ENCODE measurements at regions not wholly inside any gene's neighbourhood (a gene's known extent, or its start where the extent isn't known, plus 50 kb on each side); places are given as distances from the start of the nearest gene placed in this dataset.

GRCh38 chr11:42244376-42244775, 784.9 kb upstream of the LRRC4C start:
- Histone ChIP-seq H3K4me1 (no peaks in the 10 kb centered on the region), H3K36me3 (no peaks in the 10 kb centered on the region), H3K4me3 (no peak overlapping the region), H3K9me3 (peaks cover 0 to 11% (median 5%) of the 10 kb centered on the region in 3 donors), H3K27ac (no peak overlapping the region), H3K27me3 (no peaks in the 10 kb centered on the region)
- no peak for DNase-seq
- 75 to 88% methylated on average over 1 of the region's 1 CpG for WGBS, 2 donors
- TF ChIP-seq POLR2A (IDR thresholded peaks at IDR 0.05) (no peak), CTCF (IDR thresholded peaks at IDR 0.05) (no peak)
- intact Hi-C loops (cut with DNase I): no loop called here

DNA sequence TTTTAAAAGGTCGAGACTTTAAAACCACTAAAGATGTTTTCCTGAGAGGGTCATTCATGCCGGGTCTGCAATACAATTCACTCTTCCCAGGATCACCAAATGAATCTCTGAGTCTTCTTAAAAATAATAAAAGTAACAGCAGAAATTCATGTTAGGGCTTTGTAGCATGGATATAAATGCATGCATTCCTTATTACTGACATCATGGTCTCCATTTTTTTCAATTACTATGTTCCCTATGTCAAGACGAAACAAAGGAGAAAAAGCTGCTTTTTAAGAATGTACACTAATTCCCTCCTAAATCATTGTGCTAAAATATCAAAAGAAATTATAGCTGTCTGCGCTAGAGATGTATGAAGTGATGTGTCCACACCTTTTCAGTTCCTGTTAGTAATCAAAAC, 789.9 kb upstream of the LRRC4C start:
- WGBS, 2 donors: 47 to 55% methylated on average over 4 of the region's 4 CpGs

DNA sequence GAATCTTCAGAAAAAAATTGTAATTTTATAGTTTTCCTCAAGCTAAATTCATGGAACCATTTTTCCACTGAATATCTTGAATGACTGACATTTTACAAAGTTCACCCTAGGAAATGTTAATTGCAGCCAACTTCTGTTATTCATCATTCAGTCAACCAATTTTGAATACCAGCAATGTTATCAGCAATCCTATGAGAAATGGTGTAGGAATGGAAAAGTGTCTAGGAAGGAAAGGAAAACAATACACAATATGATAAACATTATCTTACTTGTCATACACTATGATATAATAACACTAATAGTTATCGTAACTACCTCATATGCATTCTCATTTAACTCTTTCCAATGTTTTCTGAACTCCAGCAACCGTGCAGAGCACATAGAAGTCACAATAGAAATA, 790.5 kb upstream of the LRRC4C start:
- Histone ChIP-seq H3K4me1 (no peaks in the 10 kb centered on the region), H3K27ac (no peak overlapping the region), H3K4me3 (no peak overlapping the region), H3K36me3 (no peaks in the 10 kb centered on the region), H3K9me3 (peaks cover 0 to 11% (median 8%) of the 10 kb centered on the region in 3 donors), H3K27me3 (no peaks in the 10 kb centered on the region)
- no peak for DNase-seq
- intact Hi-C loops (cut with DNase I): no loop called here
- no peak for TF ChIP-seq CTCF (IDR thresholded peaks at IDR 0.05)
- 64 to 80% methylated on average over 2 of the region's 2 CpGs for WGBS, 2 donors

More for the DNA sequence above, 789.9 kb upstream of the LRRC4C start:
- Histone ChIP-seq H3K27me3 (no peaks in the 10 kb centered on the region), H3K9me3 (peaks cover 0 to 11% (median 8%) of the 10 kb centered on the region in 3 donors), H3K4me3 (no peak overlapping the region), H3K27ac (no peak overlapping the region), H3K36me3 (no peaks in the 10 kb centered on the region), H3K4me1 (no peaks in the 10 kb centered on the region)
- intact Hi-C loops (cut with DNase I): no loop called here
- TF ChIP-seq POLR2A (IDR thresholded peaks at IDR 0.05) (no peak), CTCF (IDR thresholded peaks at IDR 0.05) (no peak)
- no peak for DNase-seq

DNA sequence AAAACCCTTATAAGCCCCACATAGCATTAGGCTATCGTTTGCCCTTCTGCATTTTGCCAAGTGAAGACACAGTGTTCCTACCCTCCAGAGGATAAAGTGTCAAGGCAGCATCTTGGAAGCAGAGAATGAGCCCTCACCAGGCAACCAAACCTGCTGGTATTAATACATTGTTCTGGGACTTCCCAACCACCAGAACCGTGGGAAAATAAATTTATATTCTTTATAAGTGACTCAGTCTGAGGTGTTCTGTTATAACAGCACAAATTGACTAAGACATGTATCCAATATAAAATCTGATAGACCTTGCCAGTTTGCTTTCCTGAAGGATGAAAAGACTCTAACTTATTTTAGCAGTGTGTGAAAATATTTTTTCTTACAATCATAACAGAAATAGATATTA, 792.5 kb upstream of the LRRC4C start:
- H3K27me3 ChIP-seq: no peaks in the 10 kb centered on the region
- no peak overlapping the region for H3K4me3 ChIP-seq
- intact Hi-C loops (cut with DNase I): no loop called here
- 42 to 54% methylated on average over 2 of the region's 2 CpGs for WGBS, 2 donors
- H3K27ac ChIP-seq: no peak overlapping the region
- TF ChIP-seq POLR2A (IDR thresholded peaks at IDR 0.05) (no peak), CTCF (IDR thresholded peaks at IDR 0.05) (no peak)
- no peaks in the 10 kb centered on the region for H3K36me3 ChIP-seq
- peaks cover 0 to 11% (median 8%) of the 10 kb centered on the region in 3 donors for H3K9me3 ChIP-seq
- DNase-seq: no peak
- H3K4me1 ChIP-seq: no peaks in the 10 kb centered on the region

- intact Hi-C loops (cut with DNase I): no loop called here
- WGBS, 2 donors: 21 to 53% methylated on average over 3 of the region's 3 CpGs
Measured at GRCh38 chr11:42253156-42253555, 793.7 kb upstream of the LRRC4C start.

More at GRCh38 chr11:42253156-42253555, 793.7 kb upstream of the LRRC4C start:
- Histone ChIP-seq H3K27me3 (no peaks in the 10 kb centered on the region), H3K36me3 (no peaks in the 10 kb centered on the region), H3K9me3 (peaks cover 0 to 8% (median 8%) of the 10 kb centered on the region in 3 donors), H3K27ac (no peak overlapping the region), H3K4me3 (no peak overlapping the region), H3K4me1 (no peaks in the 10 kb centered on the region)
- TF ChIP-seq CTCF (IDR thresholded peaks at IDR 0.05): no peak
- no peak for TF ChIP-seq POLR2A (IDR thresholded peaks at IDR 0.05)
- DNase-seq: no peak

All from esophagus squamous epithelium (tissue), 5 donors.